ENCODE measurements at regions not wholly inside any gene's neighbourhood (a gene's known extent, or its start where the extent isn't known, plus 50 kb on each side); places are given as distances from the start of the nearest gene placed in this dataset.

GRCh38 chr5:2592766-2593165 is 158.7 kb downstream of the IRX2 start:
- H3K27me3 ChIP-seq (ENCODE audit: low read length), result no peaks in the 10 kb centered on the region
- no peaks in the 10 kb centered on the region for H3K79me2 ChIP-seq (ENCODE audit: insufficient read depth, low read length)
- no peaks in the 10 kb centered on the region for H3K36me3 ChIP-seq (ENCODE audit: low read length)
- no peak overlapping the region for H3K27ac ChIP-seq (ENCODE audit: low read depth, low read length)
- H4K20me1 ChIP-seq (ENCODE audit: low read depth, low read length), result no peaks in the 10 kb centered on the region
- H3K9me3 ChIP-seq (ENCODE audit: insufficient read depth, low read length), result no peaks in the 10 kb centered on the region
- no peak overlapping the region for H2AFZ ChIP-seq (ENCODE audit: low read depth, low read length, severe bottlenecking)
- no peaks in the 10 kb centered on the region for H3F3A ChIP-seq (ENCODE audit: insufficient read depth)
- TF ChIP-seq CTCF (IDR thresholded peaks at IDR 0.05; ENCODE audit: insufficient read depth, low read length, poor library complexity, severe bottlenecking) (no peak), EZH2phosphoT487 (conservative IDR thresholded peaks at IDR 0.05; ENCODE audit: low read length) (no peak)
- H3K9me2 ChIP-seq (replicated peaks; ENCODE audit: insufficient read depth, low read length), result no peaks in the 10 kb centered on the region
- H3K9ac ChIP-seq (ENCODE audit: low read length), result no peak overlapping the region
- no peak overlapping the region for H3K4me3 ChIP-seq (ENCODE audit: insufficient read depth, low read length, poor library complexity, severe bottlenecking)
- no peak overlapping the region for H3K4me2 ChIP-seq (ENCODE audit: low read depth, low read length, poor library complexity, severe bottlenecking)

GRCh38 chr5:2591777-2592453 is 159.6 kb downstream of the IRX2 start:
- H3K36me3 ChIP-seq (ENCODE audit: low read length), result no peaks in the 10 kb centered on the region
- no peaks in the 10 kb centered on the region for H4K20me1 ChIP-seq (ENCODE audit: low read depth, low read length)
- no peaks in the 10 kb centered on the region for H3F3A ChIP-seq (ENCODE audit: insufficient read depth)
- no peaks in the 10 kb centered on the region for H3K9me2 ChIP-seq (replicated peaks; ENCODE audit: insufficient read depth, low read length)
- H2AFZ ChIP-seq (ENCODE audit: low read depth, low read length, severe bottlenecking), result no peak overlapping the region
- no peaks in the 10 kb centered on the region for H3K9me3 ChIP-seq (ENCODE audit: insufficient read depth, low read length)
- H3K4me2 ChIP-seq (ENCODE audit: low read depth, low read length, poor library complexity, severe bottlenecking), result no peak overlapping the region
- H3K27ac ChIP-seq (ENCODE audit: low read depth, low read length), result no peak overlapping the region
- H3K79me2 ChIP-seq (ENCODE audit: insufficient read depth, low read length), result no peaks in the 10 kb centered on the region
- H3K27me3 ChIP-seq (ENCODE audit: low read length), result no peaks in the 10 kb centered on the region
- no peak overlapping the region for H3K9ac ChIP-seq (ENCODE audit: low read length)
- H3K4me3 ChIP-seq (ENCODE audit: insufficient read depth, low read length, poor library complexity, severe bottlenecking), result no peak overlapping the region
- no peak for TF ChIP-seq CTCF (IDR thresholded peaks at IDR 0.05; ENCODE audit: insufficient read depth, low read length, poor library complexity, severe bottlenecking)
- TF ChIP-seq EZH2phosphoT487 (conservative IDR thresholded peaks at IDR 0.05; ENCODE audit: low read length), result no peak

- no peaks in the 10 kb centered on the region for H3F3A ChIP-seq (ENCODE audit: insufficient read depth)
- no peak overlapping the region for H3K27ac ChIP-seq (ENCODE audit: low read depth, low read length)
- H3K4me2 ChIP-seq (ENCODE audit: low read depth, low read length, poor library complexity, severe bottlenecking), result no peak overlapping the region
- H3K36me3 ChIP-seq (ENCODE audit: low read length), result no peaks in the 10 kb centered on the region
- no peak overlapping the region for H3K9ac ChIP-seq (ENCODE audit: low read length)
- TF ChIP-seq EZH2phosphoT487 (conservative IDR thresholded peaks at IDR 0.05; ENCODE audit: low read length) (no peak), CTCF (IDR thresholded peaks at IDR 0.05; ENCODE audit: insufficient read depth, low read length, poor library complexity, severe bottlenecking) (no peak)
- H3K4me3 ChIP-seq (ENCODE audit: insufficient read depth, low read length, poor library complexity, severe bottlenecking), result no peak overlapping the region
- H2AFZ ChIP-seq (ENCODE audit: low read depth, low read length, severe bottlenecking), result no peak overlapping the region
- H3K27me3 ChIP-seq (ENCODE audit: low read length), result no peaks in the 10 kb centered on the region
- H3K9me3 ChIP-seq (ENCODE audit: insufficient read depth, low read length), result no peaks in the 10 kb centered on the region
- no peaks in the 10 kb centered on the region for H3K9me2 ChIP-seq (replicated peaks; ENCODE audit: insufficient read depth, low read length)
- H3K79me2 ChIP-seq (ENCODE audit: insufficient read depth, low read length), result no peaks in the 10 kb centered on the region
- no peaks in the 10 kb centered on the region for H4K20me1 ChIP-seq (ENCODE audit: low read depth, low read length)
Observed at GRCh38 chr5:2588850-2589501, 162.5 kb downstream of the IRX2 start.
